ENCODE measurements at regions not wholly inside any gene's neighbourhood (a gene's known extent, or its start where the extent isn't known, plus 50 kb on each side); places are given as distances from the start of the nearest gene placed in this dataset.

DNA sequence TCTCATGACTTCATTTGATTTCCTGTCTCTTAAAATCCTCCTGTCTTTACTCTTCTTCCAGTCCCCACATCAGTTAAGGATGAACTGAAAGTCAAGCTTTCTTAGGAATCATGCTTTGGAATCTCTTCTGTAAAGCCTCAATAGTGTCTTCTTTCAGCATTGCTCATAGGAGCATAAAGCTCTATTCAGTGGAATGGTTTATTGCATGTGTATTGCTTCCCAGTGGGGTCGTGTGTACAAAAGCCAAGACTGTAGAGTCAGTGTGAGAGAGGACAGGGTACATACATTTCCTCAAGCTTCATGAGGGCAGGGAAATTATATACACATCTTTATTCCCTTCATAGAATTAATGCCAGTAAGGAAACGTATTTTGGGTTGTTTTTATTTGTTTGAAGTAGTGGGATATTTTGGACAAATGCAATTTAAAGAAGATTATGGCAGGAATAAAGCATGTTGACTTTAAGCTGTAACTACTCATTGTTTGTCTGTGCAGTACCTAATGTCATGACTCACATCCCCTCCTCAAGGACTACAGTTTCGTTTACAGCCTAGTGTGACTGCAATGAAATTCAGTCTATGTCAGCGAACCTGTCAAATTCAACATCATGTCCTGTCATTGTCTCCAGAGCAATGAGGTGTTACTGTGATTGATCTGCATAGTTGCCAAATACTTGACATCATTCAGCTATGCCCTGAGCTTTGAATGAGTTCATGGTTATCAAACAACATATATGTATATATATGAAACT lies 2164.2 kb downstream of the NCAM2 start:
- intact Hi-C loops (cut with DNase I) = no loop called here
- Histone ChIP-seq H3K27me3 (no peaks in the 10 kb centered on the region), H3K4me3 (no peak overlapping the region), H3K36me3 (no peaks in the 10 kb centered on the region), H3K27ac (no peak overlapping the region), H3K4me1 (no peaks in the 10 kb centered on the region), H3K9me3 (no peaks in the 10 kb centered on the region)
- WGBS, 2 donors = 22 to 23% methylated on average over 4 of the region's 4 CpGs
- no peak for DNase-seq
- TF ChIP-seq, protein P1, sequence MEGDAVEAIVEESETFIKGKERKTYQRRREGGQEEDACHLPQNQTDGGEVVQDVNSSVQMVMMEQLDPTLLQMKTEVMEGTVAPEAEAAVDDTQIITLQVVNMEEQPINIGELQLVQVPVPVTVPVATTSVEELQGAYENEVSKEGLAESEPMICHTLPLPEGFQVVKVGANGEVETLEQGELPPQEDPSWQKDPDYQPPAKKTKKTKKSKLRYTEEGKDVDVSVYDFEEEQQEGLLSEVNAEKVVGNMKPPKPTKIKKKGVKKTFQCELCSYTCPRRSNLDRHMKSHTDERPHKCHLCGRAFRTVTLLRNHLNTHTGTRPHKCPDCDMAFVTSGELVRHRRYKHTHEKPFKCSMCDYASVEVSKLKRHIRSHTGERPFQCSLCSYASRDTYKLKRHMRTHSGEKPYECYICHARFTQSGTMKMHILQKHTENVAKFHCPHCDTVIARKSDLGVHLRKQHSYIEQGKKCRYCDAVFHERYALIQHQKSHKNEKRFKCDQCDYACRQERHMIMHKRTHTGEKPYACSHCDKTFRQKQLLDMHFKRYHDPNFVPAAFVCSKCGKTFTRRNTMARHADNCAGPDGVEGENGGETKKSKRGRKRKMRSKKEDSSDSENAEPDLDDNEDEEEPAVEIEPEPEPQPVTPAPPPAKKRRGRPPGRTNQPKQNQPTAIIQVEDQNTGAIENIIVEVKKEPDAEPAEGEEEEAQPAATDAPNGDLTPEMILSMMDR (IDR thresholded peaks at IDR 0.05) = no peak
- FAIRE-seq = no peak
- ATAC-seq = no peak

Small RNA genes lying in the stretch of these regions (microRNA-seq; reads per million reads assigned to microRNA genes)
- gene MIR6130 = 0 reads per million in 2 donors
